B cell (primary cell): ENCODE measurements at regions not wholly inside any gene's neighbourhood (a gene's known extent, or its start where the extent isn't known, plus 50 kb on each side); places are given as distances from the start of the nearest gene placed in this dataset.
"Not testable (repeated sequence)": the region's sequence is repeated elsewhere in the genome, so short reads cannot be mapped to it uniquely, and the experiment has no call there.

Experiments
- ATAC-seq: fragments of 200-7000 bp; cut with Tn5 transposase; one replicate; pipeline ENCODE4 v1.10.0; 2021; ENCODE audit warnings: low read depth, mild to moderate bottlenecking, moderate number of reproducible peaks, moderate library complexity
- CTCF ChIA-PET: fragments of 350-600 bp; sonication (Branson Sonifier 250); formaldehyde crosslinking; loops from one replicate; lab custom pipeline; 2021; ENCODE audit warnings: antibody characterized with exemption, inconsistent platforms; lab: Charles Lee
- POLR2A ChIA-PET: fragments of 350-600 bp; sonication (Branson Sonifier 250); formaldehyde crosslinking; loops from one replicate; lab custom pipeline; 2021; ENCODE audit warnings: antibody characterized with exemption; lab: Charles Lee
- DNase-seq: peaks from one replicate; pipeline ENCODE4 v3.0.0; 2013
- H2AFZ ChIP-seq: 2 replicates; pipeline ENCODE4 v1.6.1; 2012; ENCODE audit warnings: mild to moderate bottlenecking, low read depth, low read length; ENCODE audit not compliant: insufficient read depth, poor library complexity, severe bottlenecking
- H3K27ac ChIP-seq, 2 donors: 1 replicate in 1 of 2; 2 replicates in 1 of 2; pipeline ENCODE4 v1.5.1; 2012 to 2013; ENCODE audit warnings: low read length in 2 of 2, mild to moderate bottlenecking in 2 of 2, moderate library complexity in 1 of 2
- H3K27me3 ChIP-seq, 4 experiments: fragments of 200-600 bp in 1 of 4; sonication (generic) in 1 of 4; replicated peaks in 1 of 4; 1 replicate in 2 of 4; 2 replicates in 2 of 4; pipeline versions ENCODE4 v1.6.1 to v1.7.0; 2013 to 2016; ENCODE audit warnings: low read length in 3 of 4, mild to moderate bottlenecking in 2 of 4, mixed read lengths in 1 of 4, moderate library complexity in 1 of 4; ENCODE audit not compliant: insufficient read depth in 4 of 4, control insufficient read depth in 3 of 4; ENCODE audit errors: control extremely low read depth in 1 of 4
- H3K36me3 ChIP-seq, 2 experiments: replicated peaks in 1 of 2; 1 replicate in 1 of 2; 2 replicates in 1 of 2; pipeline versions ENCODE4 v1.6.1 to v1.7.1; 2013; ENCODE audit warnings: low read length in 1 of 2; ENCODE audit not compliant: insufficient read depth in 2 of 2, control insufficient read depth in 1 of 2; ENCODE audit errors: control extremely low read depth in 1 of 2, extremely low read depth in 1 of 2
- H3K4me1 ChIP-seq, 2 donors: fragments of 200-600 bp in 1 of 2; sonication (generic) in 1 of 2; 1 replicate in 1 of 2; 2 replicates in 1 of 2; pipeline versions ENCODE4 v1.5.1 to v1.6.1; 2013 to 2017; ENCODE audit warnings: low read length in 2 of 2; ENCODE audit not compliant: control insufficient read depth in 2 of 2, insufficient read depth in 2 of 2
- H3K4me2 ChIP-seq: replicated peaks from 2 replicates; pipeline ENCODE3; 2012; ENCODE audit warnings: mild to moderate bottlenecking, low read depth, low read length; ENCODE audit not compliant: poor library complexity, severe bottlenecking
- H3K4me3 ChIP-seq, 5 experiments: fragments of 200-600 bp in 1 of 5; sonication (generic) in 1 of 5; 1 replicate in 3 of 5; 2 replicates in 2 of 5; pipeline versions ENCODE4 v1.5.1 to v1.7.0; 2011 to 2016; ENCODE audit warnings: low read length in 4 of 5, mild to moderate bottlenecking in 4 of 5, low read depth in 2 of 5, control low read depth in 1 of 5, moderate library complexity in 1 of 5; ENCODE audit not compliant: insufficient read depth in 1 of 5; ENCODE audit errors: control extremely low read depth in 1 of 5, extremely low read depth in 1 of 5
- H3K79me2 ChIP-seq: fragments of 200-600 bp; sonication (generic); one replicate; pipeline ENCODE4 v1.6.0; 2016; ENCODE audit warnings: low read length; ENCODE audit not compliant: control insufficient read depth, insufficient read depth
- H3K9ac ChIP-seq: fragments of 200-600 bp; sonication (generic); 2 replicates; pipeline ENCODE4 v1.6.1; 2017; ENCODE audit warnings: mild to moderate bottlenecking, low read length, moderate library complexity
- H3K9me3 ChIP-seq, 3 donors: one replicate each; pipeline versions ENCODE4 v1.6.1 to v1.7.1; 2013; ENCODE audit warnings: low read length in 2 of 3; ENCODE audit not compliant: control insufficient read depth in 2 of 3, insufficient read depth in 1 of 3; ENCODE audit errors: control extremely low read depth in 1 of 3
- H4K20me1 ChIP-seq: 2 replicates; pipeline ENCODE4 v1.6.0; 2012; ENCODE audit warnings: mild to moderate bottlenecking, low read length; ENCODE audit not compliant: insufficient read depth, control insufficient read depth, poor library complexity, severe bottlenecking
- H3K27ac Mint-ChIP-seq: one replicate; pipeline ENCODE4 v1.8.0; 2021; ENCODE audit warnings: mixed read lengths
- H3K27me3 Mint-ChIP-seq: one replicate; pipeline ENCODE4 v1.8.0; 2021; ENCODE audit warnings: mixed read lengths
- H3K4me1 Mint-ChIP-seq: one replicate; pipeline ENCODE4 v1.8.0; 2021; ENCODE audit warnings: mixed read lengths
- H3K4me3 Mint-ChIP-seq: one replicate; pipeline ENCODE4 v1.8.0; 2021; ENCODE audit warnings: mixed read lengths
- H3K9me3 Mint-ChIP-seq: one replicate; pipeline ENCODE4 v1.8.0; 2022; ENCODE audit warnings: mixed read lengths; ENCODE audit not compliant: insufficient read depth
- CTCF ChIP-seq: fragments of 200-600 bp; IDR thresholded peaks from one replicate; pipeline ENCODE4 v1.8.0; 2022; ENCODE audit warnings: antibody characterized with exemption, mild to moderate bottlenecking
- EZH2 ChIP-seq: IDR thresholded peaks from 2 replicates; pipeline ENCODE4 v1.6.1; 2012; ENCODE audit warnings: borderline replicate concordance, low read depth, mild to moderate bottlenecking, moderate library complexity, low read length; ENCODE audit not compliant: insufficient read depth, poor library complexity, severe bottlenecking
- WGBS: methylation state at CpG from one replicate; pipeline ENCODE4 v1.1.5; 2013; ENCODE audit warnings: missing lambda C conversion rate; ENCODE audit not compliant: insufficient coverage; 5-methylcytosine and 5-hydroxymethylcytosine counted together
- intact Hi-C: fragments of 100-400 bp; cut with micrococcal nuclease; formaldehyde crosslinking; loops from one replicate; pipeline ENCODE4 v1.10.0; 2022

- no peaks in the 10 kb centered on the region for H4K20me1 ChIP-seq
- peaks cover 5% of the 10 kb centered on the region for H3K4me1 Mint-ChIP-seq
- DNase-seq: no peak
- H3K27ac ChIP-seq: no peak overlapping the region
- H3K27me3 Mint-ChIP-seq: no peaks in the 10 kb centered on the region
- H3K27ac Mint-ChIP-seq: no peak overlapping the region
- H3K36me3 ChIP-seq: no peaks in the 10 kb centered on the region
- no peak for ATAC-seq
- ChIA-PET POLR2A (no interaction called here), CTCF (no interaction called here)
- H3K79me2 ChIP-seq: no peaks in the 10 kb centered on the region
- no peak overlapping the region for H2AFZ ChIP-seq
- TF ChIP-seq EZH2 (no peak), CTCF (no peak)
- H3K4me2 ChIP-seq: no peak overlapping the region
- no peak overlapping the region for H3K9ac ChIP-seq
- H3K4me3 ChIP-seq: no peak overlapping the region
- H3K9me3 Mint-ChIP-seq: no peaks in the 10 kb centered on the region
- no peaks in the 10 kb centered on the region for H3K27me3 ChIP-seq
- intact Hi-C loops: no loop called here
- WGBS: 92% methylated on average over 4 of the region's 11 CpGs
- no peaks in the 10 kb centered on the region for H3K9me3 ChIP-seq
- no peak overlapping the region for H3K4me3 Mint-ChIP-seq
- no peaks in the 10 kb centered on the region for H3K4me1 ChIP-seq
These were observed 59.1 kb upstream of the PSME4 start for GRCh38 chr2:54029721-54030395.

GRCh38 chr2:54025463-54026075 is 54.8 kb upstream of the PSME4 start:
- CTCF ChIA-PET, H3K4me1 Mint-ChIP-seq, H3K4me2 ChIP-seq, H3K36me3 ChIP-seq, H3K4me3 Mint-ChIP-seq, H3K9ac ChIP-seq, H3K9me3 Mint-ChIP-seq, H3K27ac Mint-ChIP-seq, H3K79me2 ChIP-seq, H3K27me3 Mint-ChIP-seq, DNase-seq, H4K20me1 ChIP-seq, H3K27ac ChIP-seq, H2AFZ ChIP-seq, H3K27me3 ChIP-seq, ATAC-seq, H3K4me3 ChIP-seq, H3K4me1 ChIP-seq, intact Hi-C loops: not testable (repeated sequence)
- no CpG with 5 or more reads among the region's 6 CpGs for WGBS
- POLR2A ChIA-PET: interaction anchor here (0.6 kb wide), 1 partner anchor 75 kb away, joined by 5 read pairs; no protein-coding TSS in a partner anchor
- H3K9me3 ChIP-seq: peaks cover 4 to 10% (median 6%) of the 10 kb centered on the region in 3 donors
